Parathyroid adenoma (tissue), 2 donors: ENCODE measurements at regions not wholly inside any gene's neighbourhood (a gene's known extent, or its start where the extent isn't known, plus 50 kb on each side); places are given as distances from the start of the nearest gene placed in this dataset.

Source experiments
- H2AFZ ChIP-seq: fragments of 300-600 bp; sonication (generic); one replicate; pipeline ENCODE4 v1.7.0; 2017; ENCODE audit warnings: antibody characterized with exemption, mild to moderate bottlenecking
- H3K27ac ChIP-seq: fragments of 300-600 bp; sonication (generic); one replicate; pipeline ENCODE4 v1.7.0; 2017
- H3K27me3 ChIP-seq: fragments of 300-600 bp; sonication (generic); one replicate; pipeline ENCODE4 v1.7.0; 2017; ENCODE audit warnings: low read length; ENCODE audit not compliant: control insufficient read depth, insufficient read depth
- H3K36me3 ChIP-seq: fragments of 300-600 bp; sonication (generic); one replicate; pipeline ENCODE4 v1.7.0; 2017; ENCODE audit warnings: low read length; ENCODE audit not compliant: control insufficient read depth, insufficient read depth
- H3K4me1 ChIP-seq: fragments of 300-600 bp; sonication (generic); one replicate; pipeline ENCODE4 v1.7.0; 2017; ENCODE audit warnings: control low read depth
- H3K4me2 ChIP-seq: fragments of 300-600 bp; sonication (generic); one replicate; pipeline ENCODE4 v1.7.0; 2017; ENCODE audit warnings: low read length
- H3K4me3 ChIP-seq: fragments of 300-600 bp; sonication (generic); one replicate; pipeline ENCODE4 v1.7.0; 2017; ENCODE audit warnings: low read depth, low read length
- H3K79me2 ChIP-seq: fragments of 300-600 bp; sonication (generic); one replicate; pipeline ENCODE4 v1.7.0; 2017; ENCODE audit warnings: control low read depth
- H3K9ac ChIP-seq: fragments of 300-600 bp; sonication (generic); one replicate; pipeline ENCODE4 v1.7.0; 2017; ENCODE audit warnings: mild to moderate bottlenecking
- H3K9me3 ChIP-seq: fragments of 300-600 bp; sonication (generic); one replicate; pipeline ENCODE4 v1.7.0; 2017; ENCODE audit warnings: low read length; ENCODE audit not compliant: control insufficient read depth
- TF ChIP-seq, protein P1 (sequence below): fragments of 300-600 bp; sonication (generic); IDR thresholded peaks from one replicate; pipeline ENCODE4 v1.7.0; 2017; ENCODE audit warnings: antibody characterized with exemption, mild to moderate bottlenecking
- donor health status: primary hyperparathyroidism.

DNA sequence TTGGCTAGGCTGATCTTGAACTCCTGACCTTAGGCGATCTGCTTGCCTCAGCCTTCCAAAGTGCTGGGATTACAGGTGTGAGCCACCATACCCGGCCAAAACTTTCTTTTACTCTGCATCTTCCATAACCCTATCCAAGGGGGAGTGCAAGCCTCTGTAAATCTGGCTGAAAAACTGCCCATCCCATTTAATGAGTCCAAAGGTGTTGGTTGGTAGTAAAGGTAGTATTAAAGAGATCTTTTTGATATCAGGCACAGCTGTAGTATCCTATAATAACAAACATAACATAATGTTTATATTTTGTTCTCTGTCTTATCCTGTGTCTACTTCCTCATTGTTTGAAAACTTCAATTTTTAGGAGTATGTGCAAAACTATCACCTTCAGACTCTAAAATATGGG lies 559.8 kb upstream of the ATXN8OS start:
- no peaks in the 10 kb centered on the region for H3K4me1 ChIP-seq
- H3K9ac ChIP-seq, result no peak overlapping the region
- no peaks in the 10 kb centered on the region for H3K36me3 ChIP-seq
- H3K27me3 ChIP-seq, result no peaks in the 10 kb centered on the region
- H3K79me2 ChIP-seq, result no peaks in the 10 kb centered on the region
- TF ChIP-seq, protein P1, sequence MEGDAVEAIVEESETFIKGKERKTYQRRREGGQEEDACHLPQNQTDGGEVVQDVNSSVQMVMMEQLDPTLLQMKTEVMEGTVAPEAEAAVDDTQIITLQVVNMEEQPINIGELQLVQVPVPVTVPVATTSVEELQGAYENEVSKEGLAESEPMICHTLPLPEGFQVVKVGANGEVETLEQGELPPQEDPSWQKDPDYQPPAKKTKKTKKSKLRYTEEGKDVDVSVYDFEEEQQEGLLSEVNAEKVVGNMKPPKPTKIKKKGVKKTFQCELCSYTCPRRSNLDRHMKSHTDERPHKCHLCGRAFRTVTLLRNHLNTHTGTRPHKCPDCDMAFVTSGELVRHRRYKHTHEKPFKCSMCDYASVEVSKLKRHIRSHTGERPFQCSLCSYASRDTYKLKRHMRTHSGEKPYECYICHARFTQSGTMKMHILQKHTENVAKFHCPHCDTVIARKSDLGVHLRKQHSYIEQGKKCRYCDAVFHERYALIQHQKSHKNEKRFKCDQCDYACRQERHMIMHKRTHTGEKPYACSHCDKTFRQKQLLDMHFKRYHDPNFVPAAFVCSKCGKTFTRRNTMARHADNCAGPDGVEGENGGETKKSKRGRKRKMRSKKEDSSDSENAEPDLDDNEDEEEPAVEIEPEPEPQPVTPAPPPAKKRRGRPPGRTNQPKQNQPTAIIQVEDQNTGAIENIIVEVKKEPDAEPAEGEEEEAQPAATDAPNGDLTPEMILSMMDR, result no peak
- no peak overlapping the region for H2AFZ ChIP-seq
- no peak overlapping the region for H3K27ac ChIP-seq
- H3K4me2 ChIP-seq, result no peak overlapping the region
- no peak overlapping the region for H3K4me3 ChIP-seq
- no peaks in the 10 kb centered on the region for H3K9me3 ChIP-seq

GRCh38 chr13:69545551-69545950 lies 562.1 kb upstream of the ATXN8OS start:
- Histone ChIP-seq H3K4me2 (no peak overlapping the region), H3K27ac (no peak overlapping the region), H3K79me2 (no peaks in the 10 kb centered on the region), H2AFZ (no peak overlapping the region), H3K9ac (no peak overlapping the region), H3K4me3 (no peak overlapping the region), H3K4me1 (no peaks in the 10 kb centered on the region), H3K27me3 (no peaks in the 10 kb centered on the region), H3K9me3 (no peaks in the 10 kb centered on the region), H3K36me3 (no peaks in the 10 kb centered on the region)
- TF ChIP-seq, protein P1, result no peak

GRCh38 chr13:69524459-69525150 lies 583.0 kb upstream of the ATXN8OS start:
- H3K9me3 ChIP-seq, result no peaks in the 10 kb centered on the region
- no peaks in the 10 kb centered on the region for H3K27me3 ChIP-seq
- H3K36me3 ChIP-seq, result no peaks in the 10 kb centered on the region
- H3K9ac ChIP-seq, result no peak overlapping the region
- H3K27ac ChIP-seq, result no peak overlapping the region
- H3K79me2 ChIP-seq, result no peaks in the 10 kb centered on the region
- TF ChIP-seq, protein P1, result no peak
- H3K4me1 ChIP-seq, result no peaks in the 10 kb centered on the region
- no peak overlapping the region for H2AFZ ChIP-seq
- no peak overlapping the region for H3K4me3 ChIP-seq
- no peak overlapping the region for H3K4me2 ChIP-seq

DNA sequence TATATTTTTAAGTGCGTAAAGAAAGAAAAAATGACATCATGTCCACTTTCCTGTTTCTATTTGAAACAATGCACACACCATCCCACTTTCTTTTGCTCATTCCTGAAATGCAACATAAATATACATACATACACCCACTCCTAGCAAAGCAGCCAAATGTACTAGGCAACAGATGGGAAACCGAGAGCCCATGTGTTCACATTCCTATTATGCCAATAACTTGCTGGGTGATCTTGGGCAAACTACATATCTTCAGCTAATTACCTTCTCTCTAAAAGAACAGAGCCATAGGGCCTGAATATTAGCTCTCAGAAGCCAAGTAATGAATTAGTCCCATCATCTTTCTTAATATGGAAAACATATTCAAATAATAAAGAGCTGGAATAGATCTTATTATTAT lies 610.6 kb upstream of the ATXN8OS start:
- H3K4me1 ChIP-seq, result no peaks in the 10 kb centered on the region
- H3K9me3 ChIP-seq, result no peaks in the 10 kb centered on the region
- H3K36me3 ChIP-seq, result no peaks in the 10 kb centered on the region
- no peak overlapping the region for H3K4me2 ChIP-seq
- H3K27me3 ChIP-seq, result no peaks in the 10 kb centered on the region
- H3K79me2 ChIP-seq, result no peaks in the 10 kb centered on the region
- no peak overlapping the region for H3K9ac ChIP-seq
- H3K27ac ChIP-seq, result no peak overlapping the region
- no peak overlapping the region for H2AFZ ChIP-seq
- TF ChIP-seq, protein P1, result no peak
- no peak overlapping the region for H3K4me3 ChIP-seq

GRCh38 chr13:69495096-69495495 lies 612.5 kb upstream of the ATXN8OS start:
- Histone ChIP-seq H3K4me2 (no peak overlapping the region), H3K27me3 (no peaks in the 10 kb centered on the region), H2AFZ (no peak overlapping the region), H3K9me3 (no peaks in the 10 kb centered on the region), H3K4me1 (no peaks in the 10 kb centered on the region), H3K9ac (no peak overlapping the region), H3K79me2 (no peaks in the 10 kb centered on the region), H3K27ac (no peak overlapping the region), H3K4me3 (no peak overlapping the region), H3K36me3 (no peaks in the 10 kb centered on the region)
- TF ChIP-seq, protein P1, result no peak
